SU-DHL-6 (cell line): ENCODE measurements at regions not wholly inside any gene's neighbourhood (a gene's known extent, or its start where the extent isn't known, plus 50 kb on each side); places are given as distances from the start of the nearest gene placed in this dataset.

Source experiments
- H2AFZ ChIP-seq: fragments of 200-600 bp; sonication (generic); 2 replicates; pipeline ENCODE4 v1.6.1; 2014; ENCODE audit warnings: low read depth, mild to moderate bottlenecking, moderate library complexity, mixed read lengths, antibody characterized with exemption, low read length; ENCODE audit not compliant: severe bottlenecking
- H3F3A ChIP-seq: fragments of 200-600 bp; shearing (Covaris generic); 2 replicates; pipeline ENCODE4 v1.6.0; 2016; ENCODE audit warnings: antibody characterized with exemption, mild to moderate bottlenecking; ENCODE audit not compliant: insufficient read depth
- H3K27ac ChIP-seq: fragments of 200-600 bp; sonication (generic); 2 replicates; pipeline ENCODE4 v1.5.1; 2016; ENCODE audit warnings: low read depth, mild to moderate bottlenecking, low read length, moderate library complexity, mixed read lengths
- H3K27me3 ChIP-seq: fragments of 200-600 bp; sonication (generic), shearing (Covaris generic); 2 replicates; pipeline ENCODE4 v1.6.0; 2014; ENCODE audit warnings: mild to moderate bottlenecking, low read length
- H3K36me3 ChIP-seq: fragments of 200-600 bp; sonication (generic); 2 replicates; pipeline ENCODE4 v1.6.1; 2014; ENCODE audit warnings: mild to moderate bottlenecking, low read length, mixed read lengths
- H3K4me2 ChIP-seq: fragments of 300-600, 200-600 bp; shearing (Covaris generic), sonication (generic); 2 replicates; pipeline ENCODE4 v1.6.0; 2014; ENCODE audit warnings: low read length, low read depth, mild to moderate bottlenecking; ENCODE audit not compliant: poor library complexity, severe bottlenecking
- H3K4me3 ChIP-seq: fragments of 200-600 bp; sonication (generic); 2 replicates; pipeline ENCODE4 v1.5.1; 2014; ENCODE audit warnings: antibody characterized with exemption, low read length, mild to moderate bottlenecking, mixed read lengths; ENCODE audit not compliant: insufficient read depth, poor library complexity, severe bottlenecking
- H3K79me2 ChIP-seq: fragments of 200-600 bp; sonication (generic); 2 replicates; pipeline ENCODE4 v1.6.1; 2014; ENCODE audit warnings: mild to moderate bottlenecking, low read length, moderate library complexity; ENCODE audit not compliant: insufficient read depth
- H3K9ac ChIP-seq: fragments of 200-600 bp; sonication (generic); 2 replicates; pipeline ENCODE4 v1.7.0; 2014; ENCODE audit warnings: mild to moderate bottlenecking, low read length
- H3K9me2 ChIP-seq: fragments of 200-600 bp; sonication (generic); replicated peaks from 2 replicates; pipeline ENCODE4 v1.6.1; 2014; ENCODE audit warnings: low read length; ENCODE audit not compliant: insufficient read depth
- H3K9me3 ChIP-seq: fragments of 200-600 bp; sonication (generic); 2 replicates; pipeline ENCODE4 v1.6.1; 2014; ENCODE audit warnings: low read length, mixed read lengths; ENCODE audit not compliant: insufficient read depth
- H4K20me1 ChIP-seq: fragments of 200-600 bp; sonication (generic); 2 replicates; pipeline ENCODE4 v1.6.1; 2014; ENCODE audit warnings: low read depth, mild to moderate bottlenecking, antibody characterized with exemption, low read length, moderate library complexity, mixed read lengths
- EZH2phosphoT487 ChIP-seq: fragments of 200-600 bp; sonication (generic), shearing (Covaris generic); conservative IDR thresholded peaks from 2 replicates; pipeline ENCODE4 v1.6.1; 2018; ENCODE audit warnings: mild to moderate bottlenecking, antibody characterized with exemption, low read length, moderate library complexity, mixed read lengths
- TF ChIP-seq, protein P1 (sequence below): fragments of 200-600 bp; sonication (generic); IDR thresholded peaks from one replicate; pipeline ENCODE4 v1.5.1; 2017; ENCODE audit warnings: antibody characterized with exemption, mild to moderate bottlenecking, low read length, moderate library complexity; ENCODE audit not compliant: insufficient read depth, poor library complexity, severe bottlenecking

DNA sequence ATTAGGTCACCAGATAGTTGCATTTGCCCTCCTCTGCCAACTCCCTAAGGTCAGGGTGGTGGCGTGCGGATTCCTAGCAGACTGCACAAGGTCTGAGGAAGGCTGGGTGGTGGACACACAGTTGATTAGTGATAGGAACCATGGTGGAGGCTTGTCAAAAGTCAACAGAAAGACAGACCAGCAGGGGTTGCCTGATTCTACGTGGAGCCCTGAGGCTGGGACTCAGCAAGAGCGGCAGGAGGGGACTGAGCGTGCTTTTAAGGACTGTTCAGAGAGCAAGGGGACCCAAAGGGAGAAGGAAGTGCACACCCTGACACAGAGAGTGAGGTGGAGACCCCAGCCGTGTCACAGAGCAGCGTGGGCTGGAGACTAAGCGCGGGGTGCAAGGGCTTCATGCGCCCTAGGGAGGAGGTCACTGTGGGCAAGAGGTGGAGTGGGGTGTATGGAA, 513.2 kb downstream of the RNF144A start:
- Histone ChIP-seq H3K4me2 (no peak overlapping the region), H3F3A (no peaks in the 10 kb centered on the region), H3K4me3 (no peak overlapping the region), H3K79me2 (no peaks in the 10 kb centered on the region), H2AFZ (no peak overlapping the region), H3K9me3 (no peaks in the 10 kb centered on the region), H4K20me1 (no peaks in the 10 kb centered on the region), H3K9ac (no peak overlapping the region), H3K36me3 (no peaks in the 10 kb centered on the region), H3K27ac (no peak overlapping the region), H3K9me2 (no peaks in the 10 kb centered on the region), H3K27me3 (no peaks in the 10 kb centered on the region)
- TF ChIP-seq, protein P1, sequence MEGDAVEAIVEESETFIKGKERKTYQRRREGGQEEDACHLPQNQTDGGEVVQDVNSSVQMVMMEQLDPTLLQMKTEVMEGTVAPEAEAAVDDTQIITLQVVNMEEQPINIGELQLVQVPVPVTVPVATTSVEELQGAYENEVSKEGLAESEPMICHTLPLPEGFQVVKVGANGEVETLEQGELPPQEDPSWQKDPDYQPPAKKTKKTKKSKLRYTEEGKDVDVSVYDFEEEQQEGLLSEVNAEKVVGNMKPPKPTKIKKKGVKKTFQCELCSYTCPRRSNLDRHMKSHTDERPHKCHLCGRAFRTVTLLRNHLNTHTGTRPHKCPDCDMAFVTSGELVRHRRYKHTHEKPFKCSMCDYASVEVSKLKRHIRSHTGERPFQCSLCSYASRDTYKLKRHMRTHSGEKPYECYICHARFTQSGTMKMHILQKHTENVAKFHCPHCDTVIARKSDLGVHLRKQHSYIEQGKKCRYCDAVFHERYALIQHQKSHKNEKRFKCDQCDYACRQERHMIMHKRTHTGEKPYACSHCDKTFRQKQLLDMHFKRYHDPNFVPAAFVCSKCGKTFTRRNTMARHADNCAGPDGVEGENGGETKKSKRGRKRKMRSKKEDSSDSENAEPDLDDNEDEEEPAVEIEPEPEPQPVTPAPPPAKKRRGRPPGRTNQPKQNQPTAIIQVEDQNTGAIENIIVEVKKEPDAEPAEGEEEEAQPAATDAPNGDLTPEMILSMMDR = no peak
- no peak for TF ChIP-seq EZH2phosphoT487

DNA sequence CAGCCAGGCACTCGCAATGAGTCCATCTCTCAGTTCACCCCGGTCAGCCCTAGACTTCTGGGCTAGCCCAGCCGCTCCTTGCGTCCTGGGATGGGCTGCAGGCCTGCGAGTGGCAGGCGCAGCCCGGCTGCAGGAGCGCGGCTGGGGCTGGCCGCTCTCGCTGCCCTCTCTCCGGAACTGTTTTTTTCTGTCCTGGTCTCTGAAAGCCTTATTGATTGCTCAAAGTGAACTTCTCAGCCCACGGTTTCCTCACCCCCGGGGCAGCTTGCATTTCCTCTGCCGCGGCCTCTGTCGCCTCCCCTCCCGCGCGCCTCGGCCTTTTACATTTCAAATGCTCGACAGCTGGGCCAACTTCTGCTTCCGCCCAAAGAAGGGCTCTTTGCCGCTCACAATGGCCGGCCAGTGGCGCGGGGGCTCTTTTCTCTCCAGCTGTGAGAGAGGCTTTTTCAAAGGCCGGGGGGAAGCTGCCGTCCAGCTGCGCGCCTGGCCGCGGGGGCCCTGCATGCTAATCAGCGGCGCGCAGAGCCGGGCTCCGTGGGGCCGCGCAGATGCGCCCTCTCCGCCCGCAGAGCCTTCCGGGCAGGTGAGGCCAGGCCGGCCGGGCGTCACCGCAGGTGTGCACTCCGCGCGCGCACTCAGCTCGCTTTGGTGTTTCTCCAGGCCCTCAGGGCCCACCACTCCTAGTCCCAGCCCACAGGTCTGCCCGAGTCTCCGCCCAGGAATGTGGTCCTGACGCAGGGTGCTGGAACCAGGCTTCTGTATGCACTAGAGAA, 513.8 kb downstream of the RNF144A start:
- Histone ChIP-seq H3K27ac (no peak overlapping the region), H3K27me3 (no peaks in the 10 kb centered on the region), H3K9me3 (no peaks in the 10 kb centered on the region), H3K9ac (no peak overlapping the region), H3K4me3 (no peak overlapping the region), H3K4me2 (no peak overlapping the region), H4K20me1 (no peaks in the 10 kb centered on the region), H3K36me3 (no peaks in the 10 kb centered on the region), H3K79me2 (no peaks in the 10 kb centered on the region), H2AFZ (no peak overlapping the region), H3F3A (no peaks in the 10 kb centered on the region), H3K9me2 (no peaks in the 10 kb centered on the region)
- TF ChIP-seq, protein P1 = no peak
- TF ChIP-seq EZH2phosphoT487 = no peak

DNA sequence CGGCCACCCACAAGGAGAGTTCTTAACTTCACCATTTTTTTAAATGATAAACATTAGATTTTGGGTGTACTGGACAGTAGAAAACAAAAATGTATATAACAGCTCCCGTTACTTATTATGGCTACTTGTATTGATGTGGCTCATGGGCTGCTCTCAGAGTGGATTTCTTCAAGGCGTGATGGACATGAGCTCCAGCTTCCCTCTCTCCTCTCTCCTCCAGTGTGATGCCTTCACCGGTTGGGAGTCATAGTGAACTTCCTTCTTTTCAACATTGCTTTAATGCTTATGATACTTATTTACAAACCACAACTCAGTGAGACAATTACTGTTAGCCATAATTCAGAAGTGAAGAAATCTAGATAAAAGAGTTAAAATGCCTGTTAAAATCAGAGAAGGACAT, 515.2 kb downstream of the RNF144A start:
- H3K9me3 ChIP-seq = no peaks in the 10 kb centered on the region

More for the DNA sequence above, 515.2 kb downstream of the RNF144A start:
- Histone ChIP-seq H3F3A (no peaks in the 10 kb centered on the region), H3K4me3 (no peak overlapping the region), H4K20me1 (no peaks in the 10 kb centered on the region), H3K36me3 (no peaks in the 10 kb centered on the region), H2AFZ (no peak overlapping the region), H3K4me2 (no peak overlapping the region), H3K79me2 (no peaks in the 10 kb centered on the region), H3K27ac (no peak overlapping the region), H3K9ac (no peak overlapping the region), H3K27me3 (no peaks in the 10 kb centered on the region), H3K9me2 (no peaks in the 10 kb centered on the region)
- TF ChIP-seq, protein P1 = no peak
- TF ChIP-seq EZH2phosphoT487 = no peak
